B cell (primary cell): ENCODE measurements at regions not wholly inside any gene's neighbourhood (a gene's known extent, or its start where the extent isn't known, plus 50 kb on each side); places are given as distances from the start of the nearest gene placed in this dataset.

Source experiments
- ATAC-seq: fragments of 200-7000 bp; cut with Tn5 transposase; one replicate; pipeline ENCODE4 v1.10.0; 2021; ENCODE audit warnings: low read depth, mild to moderate bottlenecking, moderate number of reproducible peaks, moderate library complexity
- CTCF ChIA-PET: fragments of 350-600 bp; sonication (Branson Sonifier 250); formaldehyde crosslinking; loops from one replicate; lab custom pipeline; 2021; ENCODE audit warnings: antibody characterized with exemption, inconsistent platforms; lab: Charles Lee
- POLR2A ChIA-PET: fragments of 350-600 bp; sonication (Branson Sonifier 250); formaldehyde crosslinking; loops from one replicate; lab custom pipeline; 2021; ENCODE audit warnings: antibody characterized with exemption; lab: Charles Lee
- DNase-seq: peaks from one replicate; pipeline ENCODE4 v3.0.0; 2013
- H2AFZ ChIP-seq: 2 replicates; pipeline ENCODE4 v1.6.1; 2012; ENCODE audit warnings: mild to moderate bottlenecking, low read depth, low read length; ENCODE audit not compliant: insufficient read depth, poor library complexity, severe bottlenecking
- H3K27ac ChIP-seq, 2 donors: 1 replicate in 1 of 2; 2 replicates in 1 of 2; pipeline ENCODE4 v1.5.1; 2012 to 2013; ENCODE audit warnings: low read length in 2 of 2, mild to moderate bottlenecking in 2 of 2, moderate library complexity in 1 of 2
- H3K27me3 ChIP-seq, 4 experiments: fragments of 200-600 bp in 1 of 4; sonication (generic) in 1 of 4; replicated peaks in 1 of 4; 1 replicate in 2 of 4; 2 replicates in 2 of 4; pipeline versions ENCODE4 v1.6.1 to v1.7.0; 2013 to 2016; ENCODE audit warnings: low read length in 3 of 4, mild to moderate bottlenecking in 2 of 4, mixed read lengths in 1 of 4, moderate library complexity in 1 of 4; ENCODE audit not compliant: insufficient read depth in 4 of 4, control insufficient read depth in 3 of 4; ENCODE audit errors: control extremely low read depth in 1 of 4
- H3K36me3 ChIP-seq, 2 experiments: replicated peaks in 1 of 2; 1 replicate in 1 of 2; 2 replicates in 1 of 2; pipeline versions ENCODE4 v1.6.1 to v1.7.1; 2013; ENCODE audit warnings: low read length in 1 of 2; ENCODE audit not compliant: insufficient read depth in 2 of 2, control insufficient read depth in 1 of 2; ENCODE audit errors: control extremely low read depth in 1 of 2, extremely low read depth in 1 of 2
- H3K4me1 ChIP-seq, 2 donors: fragments of 200-600 bp in 1 of 2; sonication (generic) in 1 of 2; 1 replicate in 1 of 2; 2 replicates in 1 of 2; pipeline versions ENCODE4 v1.5.1 to v1.6.1; 2013 to 2017; ENCODE audit warnings: low read length in 2 of 2; ENCODE audit not compliant: control insufficient read depth in 2 of 2, insufficient read depth in 2 of 2
- H3K4me2 ChIP-seq: replicated peaks from 2 replicates; pipeline ENCODE3; 2012; ENCODE audit warnings: mild to moderate bottlenecking, low read depth, low read length; ENCODE audit not compliant: poor library complexity, severe bottlenecking
- H3K4me3 ChIP-seq, 5 experiments: fragments of 200-600 bp in 1 of 5; sonication (generic) in 1 of 5; 1 replicate in 3 of 5; 2 replicates in 2 of 5; pipeline versions ENCODE4 v1.5.1 to v1.7.0; 2011 to 2016; ENCODE audit warnings: low read length in 4 of 5, mild to moderate bottlenecking in 4 of 5, low read depth in 2 of 5, control low read depth in 1 of 5, moderate library complexity in 1 of 5; ENCODE audit not compliant: insufficient read depth in 1 of 5; ENCODE audit errors: control extremely low read depth in 1 of 5, extremely low read depth in 1 of 5
- H3K79me2 ChIP-seq: fragments of 200-600 bp; sonication (generic); one replicate; pipeline ENCODE4 v1.6.0; 2016; ENCODE audit warnings: low read length; ENCODE audit not compliant: control insufficient read depth, insufficient read depth
- H3K9ac ChIP-seq: fragments of 200-600 bp; sonication (generic); 2 replicates; pipeline ENCODE4 v1.6.1; 2017; ENCODE audit warnings: mild to moderate bottlenecking, low read length, moderate library complexity
- H3K9me3 ChIP-seq, 3 donors: one replicate each; pipeline versions ENCODE4 v1.6.1 to v1.7.1; 2013; ENCODE audit warnings: low read length in 2 of 3; ENCODE audit not compliant: control insufficient read depth in 2 of 3, insufficient read depth in 1 of 3; ENCODE audit errors: control extremely low read depth in 1 of 3
- H4K20me1 ChIP-seq: 2 replicates; pipeline ENCODE4 v1.6.0; 2012; ENCODE audit warnings: mild to moderate bottlenecking, low read length; ENCODE audit not compliant: insufficient read depth, control insufficient read depth, poor library complexity, severe bottlenecking
- H3K27ac Mint-ChIP-seq: one replicate; pipeline ENCODE4 v1.8.0; 2021; ENCODE audit warnings: mixed read lengths
- H3K27me3 Mint-ChIP-seq: one replicate; pipeline ENCODE4 v1.8.0; 2021; ENCODE audit warnings: mixed read lengths
- H3K4me1 Mint-ChIP-seq: one replicate; pipeline ENCODE4 v1.8.0; 2021; ENCODE audit warnings: mixed read lengths
- H3K4me3 Mint-ChIP-seq: one replicate; pipeline ENCODE4 v1.8.0; 2021; ENCODE audit warnings: mixed read lengths
- H3K9me3 Mint-ChIP-seq: one replicate; pipeline ENCODE4 v1.8.0; 2022; ENCODE audit warnings: mixed read lengths; ENCODE audit not compliant: insufficient read depth
- EZH2 ChIP-seq: IDR thresholded peaks from 2 replicates; pipeline ENCODE4 v1.6.1; 2012; ENCODE audit warnings: borderline replicate concordance, low read depth, mild to moderate bottlenecking, moderate library complexity, low read length; ENCODE audit not compliant: insufficient read depth, poor library complexity, severe bottlenecking
- WGBS: methylation state at CpG from one replicate; pipeline ENCODE4 v1.1.5; 2013; ENCODE audit warnings: missing lambda C conversion rate; ENCODE audit not compliant: insufficient coverage; 5-methylcytosine and 5-hydroxymethylcytosine counted together
- intact Hi-C: fragments of 100-400 bp; cut with micrococcal nuclease; formaldehyde crosslinking; loops from one replicate; pipeline ENCODE4 v1.10.0; 2022
- TF ChIP-seq, protein P1 (sequence below): fragments of 200-600 bp; IDR thresholded peaks from one replicate; pipeline ENCODE4 v1.8.0; 2022; ENCODE audit warnings: antibody characterized with exemption, mild to moderate bottlenecking

DNA sequence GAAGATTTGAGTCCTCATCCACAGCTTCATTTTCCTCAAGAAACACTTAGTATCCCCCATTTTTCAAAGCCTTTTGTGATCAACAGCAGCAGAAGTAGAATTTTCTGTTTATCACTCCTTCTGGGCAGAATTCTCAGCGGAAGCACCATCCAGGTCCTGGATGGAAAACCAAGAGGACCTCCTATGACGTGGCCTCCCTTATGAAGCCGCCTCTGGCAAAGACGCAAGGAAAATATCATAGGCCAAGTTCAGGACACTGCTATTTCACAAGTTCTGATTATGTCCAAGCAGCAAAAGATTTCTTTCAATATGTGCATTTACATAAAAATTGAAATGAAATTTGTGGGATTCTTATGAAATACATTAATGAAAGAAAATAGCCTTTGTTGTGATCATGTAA lies 315.0 kb downstream of the SEC23A start:
- H3K36me3 ChIP-seq = no peaks in the 10 kb centered on the region
- H3K4me3 Mint-ChIP-seq = no peak overlapping the region
- ATAC-seq = no peak

DNA sequence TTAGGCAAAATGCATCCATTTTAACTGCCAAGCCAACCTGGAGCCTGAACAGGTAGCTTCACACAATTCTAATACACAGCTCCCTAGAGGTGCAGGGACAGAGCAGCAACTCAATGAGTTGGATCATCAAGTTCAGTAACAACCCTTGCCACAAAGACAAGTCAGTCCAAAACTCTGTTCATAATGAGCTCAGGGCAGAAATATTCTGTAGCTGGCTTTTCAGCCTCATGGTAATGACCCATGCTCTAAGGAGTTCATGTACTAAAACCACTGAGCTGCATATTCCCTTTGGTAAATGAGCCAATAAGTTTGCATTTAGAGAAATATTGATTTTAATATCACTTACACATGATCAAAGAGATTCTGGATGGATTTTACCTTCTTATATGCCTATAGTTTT lies 316.1 kb downstream of the SEC23A start:
- intact Hi-C loops = no loop called here
- POLR2A ChIA-PET = no interaction called here

More for the DNA sequence above, 315.0 kb downstream of the SEC23A start:
- Histone ChIP-seq H3K27me3 (no peaks in the 10 kb centered on the region), H4K20me1 (no peaks in the 10 kb centered on the region), H3K9ac (no peak overlapping the region), H3K4me3 (no peak overlapping the region), H3K4me1 (no peaks in the 10 kb centered on the region), H3K9me3 (no peaks in the 10 kb centered on the region), H2AFZ (no peak overlapping the region), H3K27ac (no peak overlapping the region), H3K79me2 (no peaks in the 10 kb centered on the region), H3K4me2 (no peak overlapping the region)
- TF ChIP-seq, protein P1, sequence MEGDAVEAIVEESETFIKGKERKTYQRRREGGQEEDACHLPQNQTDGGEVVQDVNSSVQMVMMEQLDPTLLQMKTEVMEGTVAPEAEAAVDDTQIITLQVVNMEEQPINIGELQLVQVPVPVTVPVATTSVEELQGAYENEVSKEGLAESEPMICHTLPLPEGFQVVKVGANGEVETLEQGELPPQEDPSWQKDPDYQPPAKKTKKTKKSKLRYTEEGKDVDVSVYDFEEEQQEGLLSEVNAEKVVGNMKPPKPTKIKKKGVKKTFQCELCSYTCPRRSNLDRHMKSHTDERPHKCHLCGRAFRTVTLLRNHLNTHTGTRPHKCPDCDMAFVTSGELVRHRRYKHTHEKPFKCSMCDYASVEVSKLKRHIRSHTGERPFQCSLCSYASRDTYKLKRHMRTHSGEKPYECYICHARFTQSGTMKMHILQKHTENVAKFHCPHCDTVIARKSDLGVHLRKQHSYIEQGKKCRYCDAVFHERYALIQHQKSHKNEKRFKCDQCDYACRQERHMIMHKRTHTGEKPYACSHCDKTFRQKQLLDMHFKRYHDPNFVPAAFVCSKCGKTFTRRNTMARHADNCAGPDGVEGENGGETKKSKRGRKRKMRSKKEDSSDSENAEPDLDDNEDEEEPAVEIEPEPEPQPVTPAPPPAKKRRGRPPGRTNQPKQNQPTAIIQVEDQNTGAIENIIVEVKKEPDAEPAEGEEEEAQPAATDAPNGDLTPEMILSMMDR = no peak
- TF ChIP-seq EZH2 = no peak
- Mint-ChIP-seq H3K27ac (no peak overlapping the region), H3K9me3 (no peaks in the 10 kb centered on the region), H3K27me3 (no peaks in the 10 kb centered on the region), H3K4me1 (no peaks in the 10 kb centered on the region)
- intact Hi-C loops = no loop called here
- ChIA-PET POLR2A (no interaction called here), CTCF (no interaction called here)
- no peak for DNase-seq
- 81% methylated on average over 3 of the region's 4 CpGs for WGBS

More for the DNA sequence above, 316.1 kb downstream of the SEC23A start:
- H3K36me3 ChIP-seq = no peaks in the 10 kb centered on the region
- Mint-ChIP-seq H3K4me1 (no peaks in the 10 kb centered on the region), H3K27me3 (no peaks in the 10 kb centered on the region), H3K27ac (no peak overlapping the region), H3K4me3 (no peak overlapping the region), H3K9me3 (no peaks in the 10 kb centered on the region)
- no peak for ATAC-seq
- no peaks in the 10 kb centered on the region for H3K4me1 ChIP-seq
- H3K27ac ChIP-seq = no peak overlapping the region
- CTCF ChIA-PET = no interaction called here
- no peaks in the 10 kb centered on the region for H4K20me1 ChIP-seq
- no peak overlapping the region for H3K4me2 ChIP-seq
- no peak overlapping the region for H3K4me3 ChIP-seq
- no peak overlapping the region for H2AFZ ChIP-seq
- H3K27me3 ChIP-seq = no peaks in the 10 kb centered on the region
- H3K9me3 ChIP-seq = no peaks in the 10 kb centered on the region
- H3K79me2 ChIP-seq = no peaks in the 10 kb centered on the region
- no peak overlapping the region for H3K9ac ChIP-seq
- no peak for DNase-seq
- no peak for TF ChIP-seq EZH2
- TF ChIP-seq, protein P1 = no peak
